22Rv1 (cell line): ENCODE measurements at regions not wholly inside any gene's neighbourhood (a gene's known extent, or its start where the extent isn't known, plus 50 kb on each side); places are given as distances from the start of the nearest gene placed in this dataset.

ENCODE experiments used
- H3K27ac ChIP-seq: fragments of 450-650 bp; 2 replicates; pipeline ENCODE4 v1.5.1; 2017
- ZFX ChIP-seq: fragments of 450-650 bp; IDR thresholded peaks from 2 replicates; pipeline ENCODE4 v1.6.1; 2017; ENCODE audit warnings: antibody characterized with exemption, borderline replicate concordance
- TF ChIP-seq, protein P1 (sequence below): fragments of 450-650 bp; IDR thresholded peaks from 2 replicates; pipeline ENCODE4 v1.5.1; 2017; ENCODE audit warnings: mild to moderate bottlenecking

GRCh38 chr7:88548399-88548798, 211.1 kb upstream of the ZNF804B start:
- TF ChIP-seq, protein P1, sequence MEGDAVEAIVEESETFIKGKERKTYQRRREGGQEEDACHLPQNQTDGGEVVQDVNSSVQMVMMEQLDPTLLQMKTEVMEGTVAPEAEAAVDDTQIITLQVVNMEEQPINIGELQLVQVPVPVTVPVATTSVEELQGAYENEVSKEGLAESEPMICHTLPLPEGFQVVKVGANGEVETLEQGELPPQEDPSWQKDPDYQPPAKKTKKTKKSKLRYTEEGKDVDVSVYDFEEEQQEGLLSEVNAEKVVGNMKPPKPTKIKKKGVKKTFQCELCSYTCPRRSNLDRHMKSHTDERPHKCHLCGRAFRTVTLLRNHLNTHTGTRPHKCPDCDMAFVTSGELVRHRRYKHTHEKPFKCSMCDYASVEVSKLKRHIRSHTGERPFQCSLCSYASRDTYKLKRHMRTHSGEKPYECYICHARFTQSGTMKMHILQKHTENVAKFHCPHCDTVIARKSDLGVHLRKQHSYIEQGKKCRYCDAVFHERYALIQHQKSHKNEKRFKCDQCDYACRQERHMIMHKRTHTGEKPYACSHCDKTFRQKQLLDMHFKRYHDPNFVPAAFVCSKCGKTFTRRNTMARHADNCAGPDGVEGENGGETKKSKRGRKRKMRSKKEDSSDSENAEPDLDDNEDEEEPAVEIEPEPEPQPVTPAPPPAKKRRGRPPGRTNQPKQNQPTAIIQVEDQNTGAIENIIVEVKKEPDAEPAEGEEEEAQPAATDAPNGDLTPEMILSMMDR = no peak
- TF ChIP-seq ZFX = no peak
- H3K27ac ChIP-seq = no peak overlapping the region

DNA sequence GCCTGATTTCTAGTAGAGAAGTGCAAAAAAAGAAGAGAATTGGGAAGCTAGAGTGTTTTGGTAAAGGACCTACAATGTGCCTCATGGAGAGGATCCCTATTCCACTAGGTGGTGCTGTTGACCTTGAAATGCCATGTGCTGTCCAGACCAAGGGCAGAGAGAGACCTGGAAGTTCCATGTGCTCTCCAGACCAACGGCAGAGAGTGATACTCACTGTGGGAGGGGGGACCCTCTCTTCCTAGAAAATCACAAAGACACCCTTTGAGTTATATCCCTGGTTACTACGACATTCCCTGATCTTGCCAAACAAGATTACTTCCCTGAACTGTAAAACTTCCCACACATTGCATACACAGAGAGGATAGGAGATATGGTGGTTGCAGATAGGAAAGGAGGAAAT, 212.7 kb upstream of the ZNF804B start:
- TF ChIP-seq, protein P1 = peak; percentile 67
- TF ChIP-seq ZFX = no peak
- H3K27ac ChIP-seq = no peak overlapping the region

GRCh38 chr7:88545663-88546062, 213.8 kb upstream of the ZNF804B start:
- TF ChIP-seq ZFX = no peak
- TF ChIP-seq, protein P1 = no peak
- no peak overlapping the region for H3K27ac ChIP-seq

DNA sequence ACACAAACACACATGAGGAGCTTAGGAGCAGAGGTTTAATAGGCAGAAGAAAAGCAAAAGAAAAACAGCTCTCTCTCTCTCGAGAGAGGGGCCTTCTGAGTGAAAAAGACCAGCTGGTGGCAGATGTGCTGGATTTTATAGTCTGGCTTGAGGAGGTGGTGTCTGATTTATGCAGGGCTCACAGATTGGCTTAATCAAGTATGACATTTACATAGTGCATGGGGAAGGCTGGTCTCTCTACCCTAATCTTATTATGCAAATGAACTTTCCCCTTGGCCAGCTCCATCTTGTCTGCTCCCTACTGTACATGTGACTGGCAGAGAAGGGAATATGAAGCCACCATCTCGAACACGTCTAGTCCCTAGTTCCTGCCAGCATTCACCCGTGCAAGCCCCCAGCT, 219.5 kb upstream of the ZNF804B start:
- H3K27ac ChIP-seq = no peak overlapping the region
- no peak for TF ChIP-seq ZFX
- TF ChIP-seq, protein P1 = no peak

DNA sequence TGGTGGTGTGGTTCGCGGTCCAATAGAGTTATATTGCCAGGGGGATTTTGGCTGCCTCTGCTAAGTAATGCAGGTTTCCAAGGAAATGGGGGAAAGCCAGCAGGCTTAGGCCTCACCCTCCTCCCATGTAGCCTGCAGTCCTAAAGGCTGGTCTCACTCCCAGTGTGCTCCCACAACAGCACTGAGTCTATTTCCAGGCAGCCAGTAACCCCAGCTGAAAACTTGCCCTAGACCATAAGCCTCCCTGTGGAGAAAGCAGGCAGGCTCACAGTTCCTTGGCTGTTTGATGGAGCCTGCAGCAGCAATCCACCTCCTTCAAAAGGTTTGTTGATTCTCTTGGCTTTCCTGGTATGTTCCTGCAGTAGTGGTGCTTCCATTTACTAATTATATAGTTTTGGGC, 220.0 kb upstream of the ZNF804B start:
- no peak for TF ChIP-seq ZFX
- TF ChIP-seq, protein P1 = no peak
- no peak overlapping the region for H3K27ac ChIP-seq

DNA sequence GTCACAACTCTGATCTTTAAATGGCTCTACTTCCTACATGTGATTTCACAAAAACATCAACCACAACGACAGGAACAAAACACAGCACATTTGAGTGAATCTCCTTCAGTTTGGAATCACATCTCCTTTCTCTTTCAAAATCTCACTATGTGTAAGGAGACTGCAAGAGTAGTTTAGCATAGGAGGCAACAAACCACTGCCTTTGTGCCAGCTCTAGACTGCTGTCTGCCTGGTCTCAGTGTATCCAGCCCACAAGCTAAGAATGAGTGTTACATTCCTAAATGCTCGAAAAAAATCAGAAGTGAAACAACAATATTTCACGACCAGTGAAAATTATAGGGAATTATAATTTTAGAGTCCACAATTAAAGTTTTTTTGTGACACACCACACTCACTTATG, 217.0 kb upstream of the STEAP4 start:
- no peak overlapping the region for H3K27ac ChIP-seq
- TF ChIP-seq, protein P1 = no peak
- no peak for TF ChIP-seq ZFX

GRCh38 chr7:88522771-88523293, 216.1 kb upstream of the STEAP4 start:
- H3K27ac ChIP-seq = no peak overlapping the region
- TF ChIP-seq, protein P1 = no peak
- no peak for TF ChIP-seq ZFX
